ENCODE measurements at regions not wholly inside any gene's neighbourhood (a gene's known extent, or its start where the extent isn't known, plus 50 kb on each side); places are given as distances from the start of the nearest gene placed in this dataset.

DNA sequence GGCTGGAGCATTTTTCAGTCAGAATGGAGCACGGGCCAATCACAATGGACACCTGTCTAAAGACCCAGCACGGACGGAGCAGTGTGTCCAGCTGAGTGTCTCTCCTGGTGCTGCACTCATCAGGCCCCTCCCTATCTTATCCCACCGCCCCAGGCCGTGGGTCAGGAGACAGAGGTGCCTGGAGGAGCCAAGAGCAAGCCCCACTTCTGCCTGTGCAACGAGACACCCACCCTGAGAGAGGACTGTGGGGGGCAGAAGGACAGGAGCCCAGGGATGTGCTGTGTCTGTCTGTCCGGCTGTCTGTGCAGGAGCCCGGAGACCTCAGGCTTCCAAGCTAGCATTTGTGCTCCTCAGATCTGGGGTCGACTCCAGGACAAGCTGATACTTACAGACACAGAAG is 69.6 kb upstream of the SFSWAP start:
- Histone ChIP-seq H2AFZ (replicated peaks; ENCODE audit: low read length, poor library complexity) (no peak overlapping the region), H3K9ac (ENCODE audit: low read depth, low read length) (no peak overlapping the region), H2BK120ac (ENCODE audit: low read depth, low read length) (no peak overlapping the region), H3K27me3 (ENCODE audit: control insufficient read depth, insufficient read depth, low read length) (no peaks in the 10 kb centered on the region), H4K20me1 (ENCODE audit: insufficient read depth, low read length) (no peaks in the 10 kb centered on the region), H2AK5ac (ENCODE audit: low read depth, low read length) (no peak overlapping the region), H3K4ac (ENCODE audit: low read depth, low read length) (no peak overlapping the region), H3K4me1 (ENCODE audit: control insufficient read depth, insufficient read depth, low read length) (no peaks in the 10 kb centered on the region), H2BK15ac (ENCODE audit: low read depth, low read length) (no peak overlapping the region), H4K91ac (ENCODE audit: insufficient read depth, low read depth, low read length) (no peak overlapping the region), H3K27ac (ENCODE audit: insufficient read depth, low read length) (no peak overlapping the region), H3K4me2 (ENCODE audit: low read depth, low read length) (no peak overlapping the region), H4K5ac (ENCODE audit: low read depth, low read length) (no peak overlapping the region), H3K9me1 (ENCODE audit: insufficient read depth, low read length) (no peaks in the 10 kb centered on the region), H4K8ac (ENCODE audit: low read depth in 2 of 2, low read length in 2 of 2) (no peak overlapping the region), H2BK5ac (ENCODE audit: low read depth, low read length, poor library complexity, severe bottlenecking) (no peak overlapping the region), H3K56ac (ENCODE audit: extremely low read depth, insufficient read depth, low read length) (no peak overlapping the region), H3K18ac (ENCODE audit: low read depth, low read length) (no peak overlapping the region), H3K36me3 (ENCODE audit: control insufficient read depth, insufficient read depth, low read length) (no peaks in the 10 kb centered on the region), H3K23ac (ENCODE audit: low read depth, low read length) (no peak overlapping the region), H3K79me1 (ENCODE audit: low read depth in 1 of 2, low read length in 2 of 2) (no peaks in the 10 kb centered on the region), H2BK20ac (ENCODE audit: low read depth, low read length) (no peak overlapping the region), H3K4me3 (ENCODE audit: insufficient read depth, low read depth, low read length) (no peak overlapping the region), H2AK9ac (replicated peaks; ENCODE audit: low read depth, low read length, poor library complexity) (no peak overlapping the region), H3K9me3 (ENCODE audit: control insufficient read depth, insufficient read depth, low read length) (no peaks in the 10 kb centered on the region), H3K14ac (replicated peaks; ENCODE audit: low read depth, low read length) (no peak overlapping the region)
- no peak for DNase-seq
- TF ChIP-seq ELK1 (IDR thresholded peaks at IDR 0.05; ENCODE audit: borderline replicate concordance, low read depth, low read length): no peak
- TF ChIP-seq FOS (IDR thresholded peaks at IDR 0.05; ENCODE audit: low read depth, low read length): no peak
- no peak for TF ChIP-seq MAFK (IDR thresholded peaks at IDR 0.05; ENCODE audit: low read depth, low read length)
- TF ChIP-seq, protein P1, sequence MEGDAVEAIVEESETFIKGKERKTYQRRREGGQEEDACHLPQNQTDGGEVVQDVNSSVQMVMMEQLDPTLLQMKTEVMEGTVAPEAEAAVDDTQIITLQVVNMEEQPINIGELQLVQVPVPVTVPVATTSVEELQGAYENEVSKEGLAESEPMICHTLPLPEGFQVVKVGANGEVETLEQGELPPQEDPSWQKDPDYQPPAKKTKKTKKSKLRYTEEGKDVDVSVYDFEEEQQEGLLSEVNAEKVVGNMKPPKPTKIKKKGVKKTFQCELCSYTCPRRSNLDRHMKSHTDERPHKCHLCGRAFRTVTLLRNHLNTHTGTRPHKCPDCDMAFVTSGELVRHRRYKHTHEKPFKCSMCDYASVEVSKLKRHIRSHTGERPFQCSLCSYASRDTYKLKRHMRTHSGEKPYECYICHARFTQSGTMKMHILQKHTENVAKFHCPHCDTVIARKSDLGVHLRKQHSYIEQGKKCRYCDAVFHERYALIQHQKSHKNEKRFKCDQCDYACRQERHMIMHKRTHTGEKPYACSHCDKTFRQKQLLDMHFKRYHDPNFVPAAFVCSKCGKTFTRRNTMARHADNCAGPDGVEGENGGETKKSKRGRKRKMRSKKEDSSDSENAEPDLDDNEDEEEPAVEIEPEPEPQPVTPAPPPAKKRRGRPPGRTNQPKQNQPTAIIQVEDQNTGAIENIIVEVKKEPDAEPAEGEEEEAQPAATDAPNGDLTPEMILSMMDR (conservative IDR thresholded peaks at IDR 0.05; ENCODE audit: low read depth, low read length): no peak
- TF ChIP-seq MAZ (IDR thresholded peaks at IDR 0.05; ENCODE audit: borderline replicate concordance, low read depth, low read length): no peak
- no peak for TF ChIP-seq CEBPB (IDR thresholded peaks at IDR 0.05; ENCODE audit: low read depth, low read length)
- no peak for TF ChIP-seq BHLHE40 (IDR thresholded peaks at IDR 0.05; ENCODE audit: low read depth, low read length)
- no peak for TF ChIP-seq MXI1 (IDR thresholded peaks at IDR 0.05; ENCODE audit: borderline replicate concordance, low read depth, low read length)
- no peak for TF ChIP-seq RAD21 (IDR thresholded peaks at IDR 0.05; ENCODE audit: low read length)
- no peak for TF ChIP-seq POLR2A (IDR thresholded peaks at IDR 0.05; ENCODE audit: low read depth, low read length)
- TF ChIP-seq CHD1 (IDR thresholded peaks at IDR 0.05; ENCODE audit: low read depth, low read length): no peak
- TF ChIP-seq NFE2L2 (IDR thresholded peaks at IDR 0.05; ENCODE audit: low read depth, low read length): no peak
- TF ChIP-seq, protein P2, sequence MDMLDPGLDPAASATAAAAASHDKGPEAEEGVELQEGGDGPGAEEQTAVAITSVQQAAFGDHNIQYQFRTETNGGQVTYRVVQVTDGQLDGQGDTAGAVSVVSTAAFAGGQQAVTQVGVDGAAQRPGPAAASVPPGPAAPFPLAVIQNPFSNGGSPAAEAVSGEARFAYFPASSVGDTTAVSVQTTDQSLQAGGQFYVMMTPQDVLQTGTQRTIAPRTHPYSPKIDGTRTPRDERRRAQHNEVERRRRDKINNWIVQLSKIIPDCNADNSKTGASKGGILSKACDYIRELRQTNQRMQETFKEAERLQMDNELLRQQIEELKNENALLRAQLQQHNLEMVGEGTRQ (IDR thresholded peaks at IDR 0.05; ENCODE audit: low read depth, low read length): no peak
- TF ChIP-seq SMC3 (IDR thresholded peaks at IDR 0.05; ENCODE audit: low read depth, low read length): no peak
- BruUV-seq (replicated peaks): no TSS peak
- in situ Hi-C loops (cut with MboI; ENCODE audit: low sequenced_read_pairs): loop anchor here (5.0 kb wide), 1 partner anchor 329 kb away; no protein-coding TSS in a partner anchor
- WGBS, 2 experiments (ENCODE audit: extremely low coverage in 2 of 2, insufficient read length in 1 of 2): 56% methylated on average over 3 of the region's 9 CpGs; no CpG with 5 or more reads in 1 of the 2 experiments
- dilution Hi-C loops (cut with HindIII; ENCODE audit: low sequenced_read_pairs, unreplicated experiment): no loop called here
- intact Hi-C loops (cut with micrococcal nuclease): no loop called here
- no peak for ATAC-seq (ENCODE audit: low read depth)
- CTCF ChIA-PET: no interaction called here
- POLR2A ChIA-PET (ENCODE audit: unreplicated experiment): no interaction called here

Data from IMR-90 (cell line).